Activated CD4-positive, alpha-beta T cell treated with anti-CD3 and anti-CD28 coated beads, Interleukin-2, amount 10 ng/mL, durations not matched to agents 24 days and 14 days (primary cell): ENCODE measurements at regions not wholly inside any gene's neighbourhood (a gene's known extent, or its start where the extent isn't known, plus 50 kb on each side); places are given as distances from the start of the nearest gene placed in this dataset.
"Not testable (repeated sequence)": the region's sequence is repeated elsewhere in the genome, so short reads cannot be mapped to it uniquely, and the experiment has no call there.

Experiments
- DNase-seq: peaks from one replicate; pipeline ENCODE4 v3.0.0; 2022
- H3K27ac Mint-ChIP-seq: one replicate; pipeline ENCODE4 v1.8.0; 2022; ENCODE audit warnings: mild to moderate bottlenecking, mixed read lengths
- H3K27me3 Mint-ChIP-seq: one replicate; pipeline ENCODE4 v1.8.0; 2022; ENCODE audit warnings: mixed read lengths
- H3K36me3 Mint-ChIP-seq: one replicate; pipeline ENCODE4 v1.8.0; 2022; ENCODE audit warnings: low read depth, mild to moderate bottlenecking, mixed read lengths
- H3K4me1 Mint-ChIP-seq: one replicate; pipeline ENCODE4 v1.8.0; 2021; ENCODE audit warnings: mixed read lengths
- H3K4me3 Mint-ChIP-seq: one replicate; pipeline ENCODE4 v1.8.0; 2022; ENCODE audit warnings: mild to moderate bottlenecking, moderate library complexity, mixed read lengths
- H3K9me3 Mint-ChIP-seq: one replicate; pipeline ENCODE4 v1.8.0; 2021; ENCODE audit warnings: mixed read lengths
- intact Hi-C: fragments of 100-400 bp; cut with micrococcal nuclease; formaldehyde crosslinking; loops from one replicate; pipeline ENCODE4 v1.15.1; 2023

GRCh38 chr4:119437515-119437914, 115.6 kb upstream of the FABP2 start:
- H3K27me3 Mint-ChIP-seq, H3K4me1 Mint-ChIP-seq, intact Hi-C loops, DNase-seq, H3K36me3 Mint-ChIP-seq, H3K9me3 Mint-ChIP-seq, H3K4me3 Mint-ChIP-seq, H3K27ac Mint-ChIP-seq: not testable (repeated sequence)

- H3K4me3 Mint-ChIP-seq, DNase-seq, H3K36me3 Mint-ChIP-seq, intact Hi-C loops, H3K27me3 Mint-ChIP-seq, H3K4me1 Mint-ChIP-seq, H3K27ac Mint-ChIP-seq, H3K9me3 Mint-ChIP-seq: not testable (repeated sequence)
Measured at GRCh38 chr4:119408561-119409224, 86.8 kb upstream of the FABP2 start.

DNA sequence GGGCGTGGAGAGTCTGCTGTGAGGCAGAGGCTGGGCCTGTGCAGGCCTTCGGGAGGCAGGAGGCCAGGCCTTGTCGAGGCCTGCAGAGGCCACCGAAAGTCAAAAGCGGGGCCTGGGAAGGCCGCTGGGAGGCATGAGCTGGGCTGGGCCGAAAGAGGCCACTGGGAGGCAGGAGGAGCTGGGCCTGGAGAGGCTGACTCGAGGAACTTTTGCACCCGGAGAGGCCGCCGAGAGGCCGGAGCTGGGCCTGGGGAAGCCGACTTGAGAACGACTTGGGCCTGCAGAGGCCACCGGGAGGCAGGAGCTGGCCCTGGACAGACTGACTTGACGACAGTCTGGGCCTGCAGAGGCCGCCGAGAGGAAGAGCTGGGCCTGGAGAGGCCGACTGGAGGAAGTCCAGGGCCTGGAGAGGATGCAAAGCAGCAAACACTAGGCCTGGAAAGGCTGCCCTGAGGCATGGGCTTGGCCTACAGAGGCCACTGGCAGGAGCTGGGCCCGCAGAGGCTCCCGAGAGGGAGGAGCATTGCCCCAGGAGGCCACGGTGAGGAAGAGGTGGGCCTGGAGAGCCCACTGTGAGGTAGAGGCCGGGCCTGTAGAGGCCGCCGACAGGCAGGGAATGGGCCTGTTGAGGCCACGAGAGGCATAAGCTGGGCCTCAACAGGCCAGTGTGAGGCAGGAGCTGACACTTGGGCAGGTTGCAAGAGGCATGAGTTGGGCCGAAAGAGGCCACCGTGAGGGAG, 85.0 kb upstream of the FABP2 start:
- H3K27ac Mint-ChIP-seq, DNase-seq, H3K4me3 Mint-ChIP-seq, intact Hi-C loops, H3K9me3 Mint-ChIP-seq, H3K27me3 Mint-ChIP-seq, H3K36me3 Mint-ChIP-seq, H3K4me1 Mint-ChIP-seq: not testable (repeated sequence)

DNA sequence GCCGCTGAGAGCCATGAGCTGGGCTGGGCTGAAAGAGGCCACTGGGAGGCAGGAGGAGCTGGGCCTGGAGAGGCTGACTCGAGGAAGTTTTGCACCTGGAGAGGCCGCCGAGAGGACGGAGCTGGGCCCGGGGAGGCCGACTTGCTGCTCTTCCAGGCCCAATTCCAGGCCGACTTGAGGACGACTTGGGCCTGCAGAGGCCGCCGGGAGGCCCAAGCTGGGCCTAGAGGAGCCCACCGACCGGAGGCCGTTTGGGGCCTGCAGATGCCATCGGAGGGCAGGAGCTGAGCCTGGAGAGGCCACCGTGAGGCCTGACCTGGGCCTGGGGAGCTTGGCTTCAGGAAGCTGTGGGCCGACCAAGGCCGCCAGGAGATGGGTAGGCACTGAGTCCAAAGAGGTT, 84.1 kb upstream of the FABP2 start:
- H3K27ac Mint-ChIP-seq, intact Hi-C loops, DNase-seq, H3K27me3 Mint-ChIP-seq, H3K4me3 Mint-ChIP-seq, H3K9me3 Mint-ChIP-seq, H3K4me1 Mint-ChIP-seq, H3K36me3 Mint-ChIP-seq: not testable (repeated sequence)

GRCh38 chr4:119402322-119403308, 80.7 kb upstream of the FABP2 start:
- H3K36me3 Mint-ChIP-seq, H3K4me1 Mint-ChIP-seq, H3K27ac Mint-ChIP-seq, H3K4me3 Mint-ChIP-seq, intact Hi-C loops, H3K27me3 Mint-ChIP-seq, H3K9me3 Mint-ChIP-seq, DNase-seq: not testable (repeated sequence)

DNA sequence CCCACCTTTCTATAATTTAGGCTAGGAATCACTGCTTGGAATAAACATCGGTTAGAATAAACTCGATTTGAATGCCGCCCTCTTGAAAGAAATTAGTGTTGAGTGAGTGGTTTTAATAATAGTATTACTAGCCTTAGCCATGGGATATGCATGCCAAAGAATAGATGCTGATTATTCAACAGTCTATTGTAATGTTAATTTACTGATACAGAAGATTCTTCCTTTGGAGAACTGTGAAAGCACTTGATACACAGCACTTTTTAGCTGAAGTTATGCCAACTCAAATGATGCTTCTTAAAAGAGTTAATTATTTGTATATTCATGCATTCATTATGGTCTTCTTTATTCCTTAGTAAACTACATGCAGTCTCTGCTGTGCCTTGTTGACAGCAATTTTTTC, 73.8 kb upstream of the FABP2 start:
- H3K4me1 Mint-ChIP-seq, H3K27me3 Mint-ChIP-seq, H3K27ac Mint-ChIP-seq, H3K4me3 Mint-ChIP-seq, H3K9me3 Mint-ChIP-seq, H3K36me3 Mint-ChIP-seq, DNase-seq, intact Hi-C loops: not testable (repeated sequence)

DNA sequence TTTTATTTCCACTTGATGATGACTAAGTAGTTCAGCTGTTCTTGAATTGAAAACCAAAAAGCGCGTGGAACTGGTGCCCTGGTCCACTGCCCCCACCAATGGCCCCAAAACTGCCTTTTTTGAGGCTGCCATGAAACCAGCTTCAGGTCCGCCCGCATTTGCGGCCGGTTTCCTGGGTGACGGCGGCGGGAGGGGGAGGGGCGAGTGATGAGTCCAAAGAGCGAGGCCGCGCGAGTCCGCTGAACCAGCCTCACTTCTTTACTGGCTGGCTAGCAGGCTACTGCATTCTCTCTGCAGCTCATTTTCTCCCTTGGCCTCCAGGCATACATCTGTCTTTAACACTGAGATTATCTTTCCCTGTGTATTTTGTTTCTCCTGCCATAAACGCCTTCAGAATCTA, 72.9 kb upstream of the FABP2 start:
- DNase-seq: no peak
- Mint-ChIP-seq H3K4me1 (no peaks in the 10 kb centered on the region), H3K9me3 (no peaks in the 10 kb centered on the region), H3K27ac (no peak overlapping the region), H3K27me3 (no peaks in the 10 kb centered on the region), H3K36me3 (no peaks in the 10 kb centered on the region), H3K4me3 (no peak overlapping the region)
- intact Hi-C loops: no loop called here

DNA sequence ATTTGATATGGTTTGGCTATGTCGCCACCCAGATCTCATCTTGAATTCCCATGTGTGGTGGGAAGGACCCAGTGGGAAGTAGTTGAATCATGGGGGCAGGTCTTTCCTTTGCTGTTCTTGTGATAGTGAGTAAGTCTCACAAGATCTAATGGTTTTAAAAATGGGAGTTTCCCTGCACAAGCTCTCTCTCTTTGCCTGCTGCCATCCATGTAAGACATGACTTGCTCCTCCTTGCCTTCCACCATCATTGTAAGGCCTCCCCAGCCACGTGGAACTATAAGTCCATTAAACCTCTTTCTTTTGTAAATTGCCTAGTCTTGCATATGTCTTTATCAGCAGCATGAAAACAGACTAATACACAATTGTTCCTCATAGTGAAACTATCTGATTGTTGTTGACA, 66.9 kb upstream of the FABP2 start:
- intact Hi-C loops: not testable (repeated sequence)

DNA sequence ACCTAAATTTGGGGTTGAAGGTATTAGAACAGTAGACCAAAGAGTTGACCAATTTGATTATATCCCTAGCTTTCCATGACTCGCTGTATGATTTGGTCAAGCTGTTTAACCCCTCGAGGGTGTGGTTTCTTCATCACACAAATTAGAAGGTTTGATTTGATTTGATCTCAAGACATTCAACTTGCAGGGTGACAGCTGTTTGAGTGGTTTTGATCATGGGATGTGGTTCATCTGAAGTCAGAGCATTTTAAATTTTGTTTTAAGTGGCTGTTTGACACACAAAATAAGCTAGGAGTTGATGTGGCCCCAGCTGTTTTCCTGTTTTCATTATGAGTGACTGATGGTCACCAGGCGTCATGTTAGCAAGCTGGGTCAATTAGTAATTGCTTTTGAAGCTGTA, 52.7 kb upstream of the FABP2 start:
- H3K27me3 Mint-ChIP-seq, H3K36me3 Mint-ChIP-seq, H3K9me3 Mint-ChIP-seq: not testable (repeated sequence)

More for the DNA sequence above, 66.9 kb upstream of the FABP2 start:
- not testable (repeated sequence) for H3K27me3 Mint-ChIP-seq, H3K4me1 Mint-ChIP-seq, H3K36me3 Mint-ChIP-seq, DNase-seq, H3K9me3 Mint-ChIP-seq, H3K27ac Mint-ChIP-seq, H3K4me3 Mint-ChIP-seq

DNA sequence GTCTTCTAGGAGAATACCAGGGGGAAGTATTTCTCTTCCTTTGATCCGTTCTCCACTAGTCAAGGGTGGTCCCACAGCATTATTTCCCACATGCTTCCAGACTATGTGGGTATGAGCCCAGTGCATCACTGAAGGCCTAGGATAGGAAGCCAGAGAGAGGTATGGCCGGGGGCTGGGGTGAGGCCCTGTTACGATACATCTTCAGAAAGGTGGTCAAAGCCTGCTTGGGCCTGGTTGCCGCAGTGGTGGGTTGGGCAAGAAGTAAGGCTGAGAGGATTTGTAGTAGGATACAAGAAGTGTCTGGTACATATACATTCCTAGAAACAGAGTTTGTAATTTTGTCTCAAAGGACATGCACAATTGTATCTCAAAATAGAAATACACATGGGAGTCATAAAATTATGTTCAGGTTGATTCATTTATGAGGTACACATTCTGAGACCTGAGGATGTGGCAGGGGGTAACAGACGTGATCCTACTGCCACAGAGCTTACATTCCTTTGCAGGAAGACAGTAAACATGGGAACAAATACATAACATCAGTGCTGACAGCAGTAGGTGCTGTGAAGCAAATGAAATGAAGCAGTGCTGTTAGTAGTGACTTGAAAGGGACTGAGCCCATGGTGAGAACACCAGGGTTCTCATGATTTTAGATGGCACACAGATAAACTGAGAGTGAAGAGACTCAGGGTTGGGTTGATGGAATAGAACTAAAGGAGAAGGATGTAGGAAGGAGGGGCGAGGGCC, 50.6 kb upstream of the FABP2 start:
- DNase-seq, H3K4me3 Mint-ChIP-seq, H3K27me3 Mint-ChIP-seq, intact Hi-C loops, H3K9me3 Mint-ChIP-seq, H3K27ac Mint-ChIP-seq, H3K36me3 Mint-ChIP-seq: not testable (repeated sequence)
- peaks cover 25% of the 10 kb centered on the region for H3K4me1 Mint-ChIP-seq

More for the DNA sequence above, 52.7 kb upstream of the FABP2 start:
- intact Hi-C loops, H3K4me3 Mint-ChIP-seq, H3K27ac Mint-ChIP-seq: not testable (repeated sequence)
- peak; percentile 66 for DNase-seq
- peaks cover 25% of the 10 kb centered on the region for H3K4me1 Mint-ChIP-seq
